ENCODE measurements at regions not wholly inside any gene's neighbourhood (a gene's known extent, or its start where the extent isn't known, plus 50 kb on each side); places are given as distances from the start of the nearest gene placed in this dataset.
A peak's percentile ranks its signal among the peaks of the same experiment; 100 is the strongest.

DNA sequence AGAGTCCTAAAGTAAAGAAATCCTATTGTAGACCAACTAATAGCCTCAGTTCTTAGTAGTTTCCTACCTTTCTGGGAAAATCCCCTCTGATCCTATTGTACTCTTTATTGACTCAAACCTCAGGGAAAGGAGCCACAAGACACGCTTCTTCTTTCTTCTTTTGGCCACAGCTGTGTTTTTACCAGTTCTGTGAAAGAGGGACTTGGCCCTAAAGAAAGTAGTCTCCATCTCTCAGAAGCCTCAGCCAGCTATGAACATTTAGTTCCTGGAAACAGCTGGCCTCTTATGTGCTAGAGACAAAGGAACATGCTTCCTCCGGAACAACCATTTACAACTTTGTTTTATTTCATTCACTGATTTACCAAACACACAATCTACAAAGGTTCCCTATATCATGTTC, 66.1 kb upstream of the ARID2 start:
- peaks cover 13% of the 10 kb centered on the region for H3K27me3 Mint-ChIP-seq

DNA sequence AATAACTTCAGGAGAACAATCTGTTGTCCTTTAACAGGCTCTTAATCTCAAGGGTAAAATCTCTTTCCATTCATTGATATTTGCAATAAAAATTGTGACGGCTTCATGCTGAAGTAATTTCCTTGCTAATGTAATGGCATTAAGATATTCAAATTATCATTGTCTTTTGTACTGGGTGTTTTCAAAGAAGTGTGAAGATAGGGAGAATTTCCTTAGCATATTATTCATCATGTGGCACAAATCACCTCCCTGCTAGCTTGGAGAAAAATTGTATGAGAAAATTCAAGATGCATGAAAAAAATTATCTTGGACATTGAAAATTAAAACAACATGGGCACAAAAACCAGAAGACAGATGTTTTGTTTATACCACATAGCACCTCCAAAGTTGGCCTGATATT, 63.6 kb upstream of the ARID2 start:
- Mint-ChIP-seq H3K9me3 (ENCODE audit: low read depth) (no peaks in the 10 kb centered on the region), H3K27me3 (peaks cover 4% of the 10 kb centered on the region), H3K4me3 (no peak overlapping the region), H3K36me3 (peaks cover 19% of the 10 kb centered on the region), H3K4me1 (peaks cover 53% of the 10 kb centered on the region), H3K27ac (no peak overlapping the region)
- CTCF ChIA-PET: interaction anchor here (1.4 kb wide), 1 partner anchor 22 kb away, joined by 3 read pairs; no protein-coding TSS in a partner anchor
- ATAC-seq: no peak
- DNase-seq: no peak

More for the DNA sequence above, 66.1 kb upstream of the ARID2 start:
- Mint-ChIP-seq H3K4me3 (no peak overlapping the region), H3K27ac (no peak overlapping the region), H3K36me3 (peaks cover 26% of the 10 kb centered on the region), H3K9me3 (ENCODE audit: low read depth) (peaks cover 6% of the 10 kb centered on the region), H3K4me1 (peaks cover 32% of the 10 kb centered on the region)
- ATAC-seq (no peak), DNase-seq (no peak)
- CTCF ChIA-PET: interaction anchor here (1.3 to 2.1 kb wide), 2 partner anchors 16 to 119 kb away, joined by 4 read pairs; no protein-coding TSS in a partner anchor

GRCh38 chr12:45666396-45666795, 63.1 kb upstream of the ARID2 start:
- Mint-ChIP-seq H3K4me3 (no peak overlapping the region), H3K4me1 (peaks cover 56% of the 10 kb centered on the region), H3K27ac (no peak overlapping the region), H3K36me3 (peaks cover 18% of the 10 kb centered on the region), H3K9me3 (ENCODE audit: low read depth) (no peaks in the 10 kb centered on the region), H3K27me3 (peaks cover 4% of the 10 kb centered on the region)
- CTCF ChIA-PET: interaction anchor here (1.4 kb wide), 1 partner anchor 22 kb away, joined by 3 read pairs; no protein-coding TSS in a partner anchor
- DNase-seq (no peak), ATAC-seq (no peak)

- Mint-ChIP-seq H3K27me3 (peaks cover 4% of the 10 kb centered on the region), H3K4me3 (no peak overlapping the region), H3K27ac (no peak overlapping the region), H3K9me3 (ENCODE audit: low read depth) (no peaks in the 10 kb centered on the region), H3K4me1 (peaks cover 56% of the 10 kb centered on the region), H3K36me3 (peaks cover 18% of the 10 kb centered on the region)
- ATAC-seq (no peak), DNase-seq (no peak)
- CTCF ChIA-PET: interaction anchor here (4.7 kb wide), 1 partner anchor 61 kb away, joined by 70 read pairs; the partner anchor contains the start of gene ARID2
Measured at GRCh38 chr12:45666816-45667215, 62.7 kb upstream of the ARID2 start.

DNA sequence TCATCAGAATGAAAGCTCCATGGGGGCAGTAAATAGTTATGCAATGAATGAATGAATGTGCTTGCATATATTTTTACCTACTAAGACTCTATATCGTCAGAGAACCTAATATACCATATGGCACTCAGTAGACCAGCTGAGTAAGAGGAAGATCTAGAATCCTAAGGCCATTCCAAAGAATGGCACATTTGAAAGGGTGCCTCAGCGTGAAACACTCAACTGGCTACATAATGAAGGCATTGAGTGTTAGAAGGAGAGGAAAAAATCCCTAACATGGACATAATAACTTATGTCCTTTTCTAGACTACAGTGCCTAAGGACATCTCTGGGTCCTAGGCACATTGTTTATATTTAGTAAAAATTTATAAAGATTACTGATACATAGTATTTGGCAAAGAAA, 61.7 kb upstream of the ARID2 start:
- H3K9me3 Mint-ChIP-seq (ENCODE audit: low read depth): no peaks in the 10 kb centered on the region
- peaks cover 56% of the 10 kb centered on the region for H3K4me1 Mint-ChIP-seq
- DNase-seq (no peak), ATAC-seq (no peak)
- H3K4me3 Mint-ChIP-seq: no peak overlapping the region
- H3K27me3 Mint-ChIP-seq: peaks cover 4% of the 10 kb centered on the region
- no peak overlapping the region for H3K27ac Mint-ChIP-seq
- CTCF ChIA-PET: interaction anchor here (1.3 to 4.7 kb wide), 2 partner anchors 60 to 124 kb away, joined by 3 to 70 read pairs; partner anchors contain the start of gene ARID2
- peaks cover 18% of the 10 kb centered on the region for H3K36me3 Mint-ChIP-seq

DNA sequence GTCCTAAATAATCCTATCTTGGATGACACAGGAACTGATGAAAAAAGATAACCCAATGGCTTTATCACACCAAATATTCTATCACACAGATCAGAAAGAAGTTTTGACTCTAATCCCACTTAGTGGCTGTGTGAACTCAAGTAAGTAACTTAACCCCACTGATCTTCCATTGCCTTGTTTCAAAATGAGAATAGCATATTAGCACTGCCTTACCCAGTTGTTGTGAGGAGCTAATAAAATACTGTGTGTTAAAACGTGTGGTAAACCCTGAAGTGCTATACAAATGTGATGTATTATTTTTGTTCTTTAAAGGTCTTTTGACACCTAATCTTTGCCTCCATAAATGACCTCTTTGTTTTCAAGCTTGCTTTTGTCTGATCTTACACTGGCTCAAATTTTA, 60.9 kb upstream of the ARID2 start:
- no peak for DNase-seq
- peaks cover 18% of the 10 kb centered on the region for H3K36me3 Mint-ChIP-seq
- H3K27me3 Mint-ChIP-seq: peaks cover 4% of the 10 kb centered on the region
- CTCF ChIA-PET: interaction anchor here (0.9 to 4.7 kb wide), 3 partner anchors 54 to 125 kb away, joined by 3 to 70 read pairs (median 3); partner anchors contain the start of gene ARID2
- H3K4me1 Mint-ChIP-seq: peaks cover 51% of the 10 kb centered on the region
- ATAC-seq: peak; percentile 45
- H3K4me3 Mint-ChIP-seq: peak overlapping the region; percentile 65
- H3K9me3 Mint-ChIP-seq (ENCODE audit: low read depth): no peaks in the 10 kb centered on the region
- H3K27ac Mint-ChIP-seq: peak overlapping the region; percentile 95

GRCh38 chr12:45669093-45669492, 60.4 kb upstream of the ARID2 start:
- Mint-ChIP-seq H3K36me3 (peaks cover 18% of the 10 kb centered on the region), H3K27me3 (peaks cover 4% of the 10 kb centered on the region), H3K4me3 (peak overlapping the region; percentile 65), H3K4me1 (peaks cover 51% of the 10 kb centered on the region), H3K9me3 (ENCODE audit: low read depth) (no peaks in the 10 kb centered on the region), H3K27ac (peak overlapping the region; percentile 95)
- DNase-seq: no peak
- peak; percentile 80 for ATAC-seq
- CTCF ChIA-PET: interaction anchor here (0.9 to 4.7 kb wide), 5 partner anchors 54 to 715 kb away, joined by 3 to 70 read pairs (median 3); partner anchors contain the start of gene ARID2

- ATAC-seq (no peak), DNase-seq (no peak)
- H3K9me3 Mint-ChIP-seq (ENCODE audit: low read depth): no peaks in the 10 kb centered on the region
- peak overlapping the region; percentile 23 for H3K4me3 Mint-ChIP-seq
- H3K4me1 Mint-ChIP-seq: peaks cover 47% of the 10 kb centered on the region
- peaks cover 14% of the 10 kb centered on the region for H3K36me3 Mint-ChIP-seq
- CTCF ChIA-PET: interaction anchor here (0.9 to 4.7 kb wide), 7 partner anchors 7 to 714 kb away, joined by 3 to 70 read pairs (median 3); partner anchors contain the start of gene ARID2
- H3K27ac Mint-ChIP-seq: peak overlapping the region; percentile 95
- H3K27me3 Mint-ChIP-seq: no peaks in the 10 kb centered on the region
Measured at GRCh38 chr12:45669792-45670191, 59.7 kb upstream of the ARID2 start.

- CTCF ChIA-PET: interaction anchor here (1.0 to 4.7 kb wide), 6 partner anchors 8 to 321 kb away, joined by 3 to 70 read pairs (median 4); partner anchors contain the start of gene ARID2
- Mint-ChIP-seq H3K4me3 (peak overlapping the region; percentile 28), H3K27ac (peak overlapping the region; percentile 95), H3K9me3 (ENCODE audit: low read depth) (no peaks in the 10 kb centered on the region), H3K27me3 (no peaks in the 10 kb centered on the region), H3K36me3 (peaks cover 12% of the 10 kb centered on the region), H3K4me1 (peaks cover 45% of the 10 kb centered on the region)
- DNase-seq (no peak), ATAC-seq (peak; percentile 62)
Measured at GRCh38 chr12:45670346-45671065, 59.0 kb upstream of the ARID2 start.

GRCh38 chr12:45671254-45671653, 58.3 kb upstream of the ARID2 start:
- ATAC-seq (no peak), DNase-seq (no peak)
- no peaks in the 10 kb centered on the region for H3K27me3 Mint-ChIP-seq
- CTCF ChIA-PET: interaction anchor here (4.7 kb wide), 1 partner anchor 56 kb away, joined by 70 read pairs; the partner anchor contains the start of gene ARID2
- no peak overlapping the region for H3K27ac Mint-ChIP-seq
- no peak overlapping the region for H3K4me3 Mint-ChIP-seq
- H3K36me3 Mint-ChIP-seq: peaks cover 8% of the 10 kb centered on the region
- H3K9me3 Mint-ChIP-seq (ENCODE audit: low read depth): no peaks in the 10 kb centered on the region
- peaks cover 40% of the 10 kb centered on the region for H3K4me1 Mint-ChIP-seq

GRCh38 chr12:45674181-45674977, 55.1 kb upstream of the ARID2 start:
- Mint-ChIP-seq H3K27ac (no peak overlapping the region), H3K4me1 (peaks cover 15% of the 10 kb centered on the region), H3K9me3 (ENCODE audit: low read depth) (no peaks in the 10 kb centered on the region), H3K27me3 (no peaks in the 10 kb centered on the region), H3K4me3 (no peak overlapping the region), H3K36me3 (no peaks in the 10 kb centered on the region)
- CTCF ChIA-PET: interaction anchor here (1.9 to 2.2 kb wide), 2 partner anchors 52 to 55 kb away, joined by 6 to 8 read pairs; partner anchors contain the start of gene ARID2
- no peak for ATAC-seq
- DNase-seq: no peak

DNA sequence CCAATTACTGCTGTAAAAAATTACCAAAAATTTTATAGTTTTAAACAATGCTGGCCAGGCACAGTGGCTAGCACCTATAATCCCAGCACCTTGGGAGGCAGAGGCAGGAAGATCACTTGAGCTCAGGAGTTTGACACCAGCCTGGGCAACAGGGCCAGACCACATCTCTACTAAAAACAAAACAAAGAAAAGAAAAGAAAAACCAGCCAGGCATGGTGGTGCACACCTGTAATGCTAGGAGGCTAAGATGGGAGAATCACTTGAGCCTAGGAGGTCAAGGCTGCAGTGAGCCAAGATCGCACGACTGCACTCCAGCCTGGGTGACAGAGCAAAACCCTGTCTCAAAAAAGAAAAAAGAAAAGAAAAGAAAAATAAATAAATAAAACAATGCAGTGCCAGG, 54.0 kb upstream of the ARID2 start:
- CTCF ChIA-PET: interaction anchor here (1.1 kb wide), 1 partner anchor 9 kb away, joined by 3 read pairs; no protein-coding TSS in a partner anchor
- no peaks in the 10 kb centered on the region for H3K27me3 Mint-ChIP-seq
- H3K27ac Mint-ChIP-seq: no peak overlapping the region
- no peaks in the 10 kb centered on the region for H3K36me3 Mint-ChIP-seq
- DNase-seq: no peak
- no peak overlapping the region for H3K4me3 Mint-ChIP-seq
- no peak for ATAC-seq
- H3K9me3 Mint-ChIP-seq (ENCODE audit: low read depth): no peaks in the 10 kb centered on the region
- peaks cover 6% of the 10 kb centered on the region for H3K4me1 Mint-ChIP-seq
